ENCODE measurements at regions not wholly inside any gene's neighbourhood (a gene's known extent, or its start where the extent isn't known, plus 50 kb on each side); places are given as distances from the start of the nearest gene placed in this dataset.

DNA sequence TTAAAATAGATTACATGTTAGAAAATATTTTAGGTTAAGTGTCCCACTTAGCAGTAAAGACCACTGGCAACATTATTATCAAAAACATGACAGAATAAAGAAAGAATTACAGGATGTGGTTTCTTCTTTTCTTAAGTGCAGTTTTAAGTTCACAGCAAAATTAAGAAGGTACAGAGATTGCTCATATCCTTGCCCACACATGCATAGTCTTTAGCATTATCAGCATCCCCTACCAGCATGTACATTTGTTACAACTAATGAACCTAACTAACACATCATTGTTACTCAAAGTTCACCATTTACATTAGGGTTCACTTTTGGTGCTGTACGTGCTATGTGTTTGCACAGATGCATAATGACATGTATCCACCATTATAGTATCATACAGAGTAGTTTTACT, 837.7 kb upstream of the CDH9 start:
- no peak for TF ChIP-seq CTCF (IDR thresholded peaks at IDR 0.05; ENCODE audit: insufficient read depth, low read length)
- TF ChIP-seq GABPA (IDR thresholded peaks at IDR 0.05; ENCODE audit: low read depth): no peak
- no peak for TF ChIP-seq POLR2AphosphoS5 (IDR thresholded peaks at IDR 0.05; ENCODE audit: low read depth)
- TF ChIP-seq, protein P1, sequence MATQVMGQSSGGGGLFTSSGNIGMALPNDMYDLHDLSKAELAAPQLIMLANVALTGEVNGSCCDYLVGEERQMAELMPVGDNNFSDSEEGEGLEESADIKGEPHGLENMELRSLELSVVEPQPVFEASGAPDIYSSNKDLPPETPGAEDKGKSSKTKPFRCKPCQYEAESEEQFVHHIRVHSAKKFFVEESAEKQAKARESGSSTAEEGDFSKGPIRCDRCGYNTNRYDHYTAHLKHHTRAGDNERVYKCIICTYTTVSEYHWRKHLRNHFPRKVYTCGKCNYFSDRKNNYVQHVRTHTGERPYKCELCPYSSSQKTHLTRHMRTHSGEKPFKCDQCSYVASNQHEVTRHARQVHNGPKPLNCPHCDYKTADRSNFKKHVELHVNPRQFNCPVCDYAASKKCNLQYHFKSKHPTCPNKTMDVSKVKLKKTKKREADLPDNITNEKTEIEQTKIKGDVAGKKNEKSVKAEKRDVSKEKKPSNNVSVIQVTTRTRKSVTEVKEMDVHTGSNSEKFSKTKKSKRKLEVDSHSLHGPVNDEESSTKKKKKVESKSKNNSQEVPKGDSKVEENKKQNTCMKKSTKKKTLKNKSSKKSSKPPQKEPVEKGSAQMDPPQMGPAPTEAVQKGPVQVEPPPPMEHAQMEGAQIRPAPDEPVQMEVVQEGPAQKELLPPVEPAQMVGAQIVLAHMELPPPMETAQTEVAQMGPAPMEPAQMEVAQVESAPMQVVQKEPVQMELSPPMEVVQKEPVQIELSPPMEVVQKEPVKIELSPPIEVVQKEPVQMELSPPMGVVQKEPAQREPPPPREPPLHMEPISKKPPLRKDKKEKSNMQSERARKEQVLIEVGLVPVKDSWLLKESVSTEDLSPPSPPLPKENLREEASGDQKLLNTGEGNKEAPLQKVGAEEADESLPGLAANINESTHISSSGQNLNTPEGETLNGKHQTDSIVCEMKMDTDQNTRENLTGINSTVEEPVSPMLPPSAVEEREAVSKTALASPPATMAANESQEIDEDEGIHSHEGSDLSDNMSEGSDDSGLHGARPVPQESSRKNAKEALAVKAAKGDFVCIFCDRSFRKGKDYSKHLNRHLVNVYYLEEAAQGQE (IDR thresholded peaks at IDR 0.05; ENCODE audit: insufficient replicate concordance, low read depth): no peak

Measured in HL-60 (cell line).